Mesothelial cell of epicardium (in vitro differentiated cells): ENCODE measurements at regions not wholly inside any gene's neighbourhood (a gene's known extent, or its start where the extent isn't known, plus 50 kb on each side); places are given as distances from the start of the nearest gene placed in this dataset.

ENCODE experiments used
- DNase-seq, 2 experiments: peaks; one replicate each; pipeline ENCODE4 v3.0.0; 2021; ENCODE audit warnings: low spot score in 2 of 2; ENCODE audit not compliant: unreplicated experiment in 2 of 2
- H3K27ac Mint-ChIP-seq: 2 replicates; pipeline ENCODE4 v1.8.0; 2021; ENCODE audit warnings: mixed read lengths
- H3K27me3 Mint-ChIP-seq: 2 replicates; pipeline ENCODE4 v1.8.0; 2021; ENCODE audit warnings: low read depth, mixed read lengths
- H3K36me3 Mint-ChIP-seq: 2 replicates; pipeline ENCODE4 v1.8.0; 2021; ENCODE audit warnings: mixed read lengths
- H3K4me1 Mint-ChIP-seq: 2 replicates; pipeline ENCODE4 v1.8.0; 2021; ENCODE audit warnings: mixed read lengths
- H3K4me3 Mint-ChIP-seq: 2 replicates; pipeline ENCODE4 v1.8.0; 2021; ENCODE audit warnings: mild to moderate bottlenecking, moderate library complexity, mixed read lengths
- H3K9me3 Mint-ChIP-seq: 2 replicates; pipeline ENCODE4 v1.8.0; 2021; ENCODE audit warnings: mixed read lengths
- CTCF ChIP-seq: fragments of 200-600 bp; sonication (generic); IDR thresholded peaks from one replicate; pipeline ENCODE4 v1.5.0; 2021; ENCODE audit warnings: antibody characterized with exemption; ENCODE audit not compliant: unreplicated experiment

GRCh38 chr1:201648907-201649721 is 110.2 kb downstream of the NAV1 start:
- Mint-ChIP-seq H3K4me1 (peaks cover 47% of the 10 kb centered on the region), H3K36me3 (peaks cover 6% of the 10 kb centered on the region), H3K27ac (peak overlapping the region; percentile 89), H3K4me3 (peak overlapping the region; percentile 86), H3K9me3 (no peaks in the 10 kb centered on the region), H3K27me3 (peaks cover 22% of the 10 kb centered on the region)
- TF ChIP-seq CTCF, result no peak
- DNase-seq, result no peak

GRCh38 chr1:201649761-201650622 is 111.1 kb downstream of the NAV1 start:
- Mint-ChIP-seq H3K27ac (peak overlapping the region; percentile 89), H3K27me3 (peaks cover 22% of the 10 kb centered on the region), H3K9me3 (no peaks in the 10 kb centered on the region), H3K4me3 (peak overlapping the region; percentile 86), H3K36me3 (no peaks in the 10 kb centered on the region), H3K4me1 (peaks cover 55% of the 10 kb centered on the region)
- DNase-seq, result peak; percentile 63 to 81
- TF ChIP-seq CTCF, result no peak

- peaks cover 60% of the 10 kb centered on the region for H3K4me1 Mint-ChIP-seq
- H3K27ac Mint-ChIP-seq, result peak overlapping the region; percentile 89
- DNase-seq, result no peak
- peaks cover 22% of the 10 kb centered on the region for H3K27me3 Mint-ChIP-seq
- no peaks in the 10 kb centered on the region for H3K36me3 Mint-ChIP-seq
- TF ChIP-seq CTCF, result no peak
- H3K9me3 Mint-ChIP-seq, result no peaks in the 10 kb centered on the region
- peak overlapping the region; percentile 86 for H3K4me3 Mint-ChIP-seq
Observed at GRCh38 chr1:201650623-201650933, 111.7 kb downstream of the NAV1 start.

GRCh38 chr1:201652181-201652580 is 113.3 kb downstream of the NAV1 start:
- H3K36me3 Mint-ChIP-seq, result no peaks in the 10 kb centered on the region
- H3K27me3 Mint-ChIP-seq, result peaks cover 17% of the 10 kb centered on the region
- H3K4me3 Mint-ChIP-seq, result peak overlapping the region; percentile 86
- no peak for TF ChIP-seq CTCF
- H3K4me1 Mint-ChIP-seq, result peaks cover 76% of the 10 kb centered on the region
- H3K9me3 Mint-ChIP-seq, result no peaks in the 10 kb centered on the region
- H3K27ac Mint-ChIP-seq, result no peak overlapping the region
- no peak for DNase-seq

- peaks cover 75% of the 10 kb centered on the region for H3K4me1 Mint-ChIP-seq
- no peak for DNase-seq
- TF ChIP-seq CTCF, result no peak
- no peaks in the 10 kb centered on the region for H3K9me3 Mint-ChIP-seq
- H3K36me3 Mint-ChIP-seq, result no peaks in the 10 kb centered on the region
- H3K4me3 Mint-ChIP-seq, result no peak overlapping the region
- peaks cover 12% of the 10 kb centered on the region for H3K27me3 Mint-ChIP-seq
- H3K27ac Mint-ChIP-seq, result peak overlapping the region; percentile 43
Observed at GRCh38 chr1:201653233-201653632, 114.3 kb downstream of the NAV1 start.
